OCI-LY7 (cell line): ENCODE measurements at regions not wholly inside any gene's neighbourhood (a gene's known extent, or its start where the extent isn't known, plus 50 kb on each side); places are given as distances from the start of the nearest gene placed in this dataset.

Experiments
- CTCF ChIP-seq: fragments of 200-600 bp; sonication (generic); conservative IDR thresholded peaks from 2 replicates; pipeline ENCODE4 v1.5.1; 2014; ENCODE audit warnings: mild to moderate bottlenecking, antibody characterized with exemption, low read length, moderate library complexity, mixed read lengths
- EZH2phosphoT487 ChIP-seq: fragments of 200-600 bp; sonication (generic); IDR thresholded peaks from 2 replicates; pipeline ENCODE4 v1.6.1; 2018; ENCODE audit warnings: low read depth, borderline replicate concordance, mild to moderate bottlenecking, mixed run types, antibody characterized with exemption, low read length, moderate library complexity, mixed read lengths

GRCh38 chr7:104963991-104964385 lies 50.0 kb upstream of the KMT2E start:
- TF ChIP-seq CTCF (no peak), EZH2phosphoT487 (no peak)
